Panc1 (cell line): ENCODE measurements at regions not wholly inside any gene's neighbourhood (a gene's known extent, or its start where the extent isn't known, plus 50 kb on each side); places are given as distances from the start of the nearest gene placed in this dataset.

Experiments
- ATAC-seq: fragments of 200-7000 bp; cut with Tn5 transposase; 2 replicates; pipeline ENCODE4 v1.9.1; 2020; ENCODE audit warnings: mild to moderate bottlenecking, moderate library complexity
- BruUV-seq: library from RNA; stranded (reverse); fragments of 400-500 nt; replicated peaks from 2 replicates; lab custom pipeline; 2021; lab: Mats Ljungman, UMichigan
- CTCF ChIA-PET: fragments of 300-600 bp; sonication (Branson Sonifier 250); formaldehyde crosslinking; loops from one replicate; lab custom pipeline; 2022; ENCODE audit warnings: antibody characterized with exemption; lab: Charles Lee
- POLR2A ChIA-PET: fragments of 300-600 bp; sonication (Branson Sonifier 250); formaldehyde crosslinking; loops from one replicate; lab custom pipeline; 2022; ENCODE audit warnings: antibody characterized with exemption; lab: Charles Lee
- DNase-seq: peaks from one replicate; pipeline ENCODE4 v3.0.0-alpha.2; 2010; ENCODE audit warnings: low read depth, low spot score
- H3K27ac ChIP-seq: 2 replicates; pipeline ENCODE4 v1.5.1; 2011; ENCODE audit warnings: mild to moderate bottlenecking, low read length, inconsistent platforms
- H3K27me3 ChIP-seq: fragments of 200-500 bp; sonication (Bioruptor generic); 2 replicates; pipeline ENCODE4 v1.6.0; 2014; ENCODE audit warnings: low read length, inconsistent platforms; ENCODE audit not compliant: control insufficient read depth, insufficient read depth
- H3K36me3 ChIP-seq: fragments of 200-500 bp; sonication (Bioruptor generic); 2 replicates; pipeline ENCODE4 v1.5.1; 2014; ENCODE audit warnings: inconsistent platforms, mild to moderate bottlenecking, low read length, moderate library complexity; ENCODE audit not compliant: control insufficient read depth, insufficient read depth
- H3K4me1 ChIP-seq: 2 replicates; pipeline ENCODE4 v1.5.1; 2011; ENCODE audit warnings: inconsistent platforms, mild to moderate bottlenecking, low read length, moderate library complexity; ENCODE audit not compliant: control insufficient read depth, insufficient read depth
- H3K4me3 ChIP-seq, 2 experiments: 2 replicates each; pipeline ENCODE4 v1.5.1; 2011 to 2012; ENCODE audit warnings: low read depth in 2 of 2, low read length in 2 of 2, mild to moderate bottlenecking in 2 of 2, inconsistent platforms in 1 of 2, moderate library complexity in 1 of 2
- H3K9me3 ChIP-seq: fragments of 200-500 bp; sonication (Bioruptor generic); 2 replicates; pipeline ENCODE4 v1.5.1; 2014; ENCODE audit warnings: low read depth, mild to moderate bottlenecking, inconsistent platforms, low read length, moderate library complexity; ENCODE audit not compliant: control insufficient read depth, insufficient read depth
- POLR2AphosphoS5 ChIP-seq: IDR thresholded peaks from 2 replicates; pipeline ENCODE4 v1.6.1; 2012; ENCODE audit warnings: mild to moderate bottlenecking, low read depth, low read length, moderate library complexity
- SIN3A ChIP-seq: IDR thresholded peaks from 2 replicates; pipeline ENCODE4 v1.6.1; 2012; ENCODE audit warnings: low read depth, mild to moderate bottlenecking, low read length, moderate library complexity, borderline replicate concordance; ENCODE audit not compliant: insufficient read depth
- TCF7L2 ChIP-seq: IDR thresholded peaks from 2 replicates; pipeline ENCODE4 v1.6.1; 2011; ENCODE audit warnings: mild to moderate bottlenecking, low read depth, low read length, inconsistent platforms
- in situ Hi-C: cut with HindIII; loops from 2 replicates; pipeline ENCODE4 v1.10.0; 2016; ENCODE audit warnings: low sequenced_read_pairs, low pct_unique_long_range_greater_than_20kb
- intact Hi-C: fragments of 100-400 bp; cut with micrococcal nuclease; formaldehyde crosslinking; loops from one replicate; pipeline ENCODE4 v1.10.0; 2022; ENCODE audit not compliant: unreplicated experiment
- TF ChIP-seq, protein P1 (sequence below), 2 experiments: IDR thresholded peaks; 2 replicates each; pipeline ENCODE4 v1.6.1; 2011 to 2012; ENCODE audit warnings: low read depth in 2 of 2, control low read depth in 1 of 2, low read length in 1 of 2, mild to moderate bottlenecking in 1 of 2, moderate library complexity in 1 of 2; ENCODE audit not compliant: insufficient read depth in 1 of 2
- TF ChIP-seq, protein P2 (sequence below): fragments of 450-650 bp; IDR thresholded peaks from 2 replicates; pipeline ENCODE4 v1.5.1; 2017; ENCODE audit warnings: mild to moderate bottlenecking

DNA sequence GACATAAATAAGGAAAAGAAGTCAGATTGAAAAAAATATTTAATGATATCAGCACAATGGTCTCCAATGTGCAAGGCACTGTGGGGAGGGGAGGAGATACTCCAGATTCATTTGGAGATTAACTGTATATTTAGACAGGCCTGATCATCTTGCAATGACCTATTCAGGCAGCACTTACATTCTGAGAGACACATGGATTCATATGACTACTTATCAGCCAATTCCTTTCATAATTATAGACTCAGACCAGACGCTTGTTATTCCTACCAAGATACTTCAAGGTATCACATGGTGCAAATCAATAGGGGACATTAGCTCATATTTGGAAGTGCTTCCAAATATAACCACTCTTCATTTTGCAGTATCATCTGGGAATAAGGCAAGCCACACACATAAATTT, 153.5 kb upstream of the TARS1 start:
- DNase-seq (no peak), ATAC-seq (no peak)
- H3K27ac ChIP-seq: no peak overlapping the region
- no peak overlapping the region for H3K4me3 ChIP-seq
- no TSS peak for BruUV-seq
- CTCF ChIA-PET: no interaction called here
- POLR2A ChIA-PET: no interaction called here
- in situ Hi-C loops: no loop called here
- intact Hi-C loops: no loop called here
- H3K36me3 ChIP-seq: no peaks in the 10 kb centered on the region
- H3K4me1 ChIP-seq: no peaks in the 10 kb centered on the region
- H3K27me3 ChIP-seq: no peaks in the 10 kb centered on the region
- TF ChIP-seq SIN3A: no peak
- TF ChIP-seq TCF7L2: no peak
- TF ChIP-seq, protein P1, sequence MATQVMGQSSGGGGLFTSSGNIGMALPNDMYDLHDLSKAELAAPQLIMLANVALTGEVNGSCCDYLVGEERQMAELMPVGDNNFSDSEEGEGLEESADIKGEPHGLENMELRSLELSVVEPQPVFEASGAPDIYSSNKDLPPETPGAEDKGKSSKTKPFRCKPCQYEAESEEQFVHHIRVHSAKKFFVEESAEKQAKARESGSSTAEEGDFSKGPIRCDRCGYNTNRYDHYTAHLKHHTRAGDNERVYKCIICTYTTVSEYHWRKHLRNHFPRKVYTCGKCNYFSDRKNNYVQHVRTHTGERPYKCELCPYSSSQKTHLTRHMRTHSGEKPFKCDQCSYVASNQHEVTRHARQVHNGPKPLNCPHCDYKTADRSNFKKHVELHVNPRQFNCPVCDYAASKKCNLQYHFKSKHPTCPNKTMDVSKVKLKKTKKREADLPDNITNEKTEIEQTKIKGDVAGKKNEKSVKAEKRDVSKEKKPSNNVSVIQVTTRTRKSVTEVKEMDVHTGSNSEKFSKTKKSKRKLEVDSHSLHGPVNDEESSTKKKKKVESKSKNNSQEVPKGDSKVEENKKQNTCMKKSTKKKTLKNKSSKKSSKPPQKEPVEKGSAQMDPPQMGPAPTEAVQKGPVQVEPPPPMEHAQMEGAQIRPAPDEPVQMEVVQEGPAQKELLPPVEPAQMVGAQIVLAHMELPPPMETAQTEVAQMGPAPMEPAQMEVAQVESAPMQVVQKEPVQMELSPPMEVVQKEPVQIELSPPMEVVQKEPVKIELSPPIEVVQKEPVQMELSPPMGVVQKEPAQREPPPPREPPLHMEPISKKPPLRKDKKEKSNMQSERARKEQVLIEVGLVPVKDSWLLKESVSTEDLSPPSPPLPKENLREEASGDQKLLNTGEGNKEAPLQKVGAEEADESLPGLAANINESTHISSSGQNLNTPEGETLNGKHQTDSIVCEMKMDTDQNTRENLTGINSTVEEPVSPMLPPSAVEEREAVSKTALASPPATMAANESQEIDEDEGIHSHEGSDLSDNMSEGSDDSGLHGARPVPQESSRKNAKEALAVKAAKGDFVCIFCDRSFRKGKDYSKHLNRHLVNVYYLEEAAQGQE (IDR thresholded peaks at IDR 0.05; ENCODE audit: insufficient read depth in 1 of 2, low read depth in 2 of 2, low read length in 1 of 2): no peak
- TF ChIP-seq POLR2AphosphoS5: no peak
- TF ChIP-seq, protein P2, sequence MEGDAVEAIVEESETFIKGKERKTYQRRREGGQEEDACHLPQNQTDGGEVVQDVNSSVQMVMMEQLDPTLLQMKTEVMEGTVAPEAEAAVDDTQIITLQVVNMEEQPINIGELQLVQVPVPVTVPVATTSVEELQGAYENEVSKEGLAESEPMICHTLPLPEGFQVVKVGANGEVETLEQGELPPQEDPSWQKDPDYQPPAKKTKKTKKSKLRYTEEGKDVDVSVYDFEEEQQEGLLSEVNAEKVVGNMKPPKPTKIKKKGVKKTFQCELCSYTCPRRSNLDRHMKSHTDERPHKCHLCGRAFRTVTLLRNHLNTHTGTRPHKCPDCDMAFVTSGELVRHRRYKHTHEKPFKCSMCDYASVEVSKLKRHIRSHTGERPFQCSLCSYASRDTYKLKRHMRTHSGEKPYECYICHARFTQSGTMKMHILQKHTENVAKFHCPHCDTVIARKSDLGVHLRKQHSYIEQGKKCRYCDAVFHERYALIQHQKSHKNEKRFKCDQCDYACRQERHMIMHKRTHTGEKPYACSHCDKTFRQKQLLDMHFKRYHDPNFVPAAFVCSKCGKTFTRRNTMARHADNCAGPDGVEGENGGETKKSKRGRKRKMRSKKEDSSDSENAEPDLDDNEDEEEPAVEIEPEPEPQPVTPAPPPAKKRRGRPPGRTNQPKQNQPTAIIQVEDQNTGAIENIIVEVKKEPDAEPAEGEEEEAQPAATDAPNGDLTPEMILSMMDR: no peak
- no peaks in the 10 kb centered on the region for H3K9me3 ChIP-seq

DNA sequence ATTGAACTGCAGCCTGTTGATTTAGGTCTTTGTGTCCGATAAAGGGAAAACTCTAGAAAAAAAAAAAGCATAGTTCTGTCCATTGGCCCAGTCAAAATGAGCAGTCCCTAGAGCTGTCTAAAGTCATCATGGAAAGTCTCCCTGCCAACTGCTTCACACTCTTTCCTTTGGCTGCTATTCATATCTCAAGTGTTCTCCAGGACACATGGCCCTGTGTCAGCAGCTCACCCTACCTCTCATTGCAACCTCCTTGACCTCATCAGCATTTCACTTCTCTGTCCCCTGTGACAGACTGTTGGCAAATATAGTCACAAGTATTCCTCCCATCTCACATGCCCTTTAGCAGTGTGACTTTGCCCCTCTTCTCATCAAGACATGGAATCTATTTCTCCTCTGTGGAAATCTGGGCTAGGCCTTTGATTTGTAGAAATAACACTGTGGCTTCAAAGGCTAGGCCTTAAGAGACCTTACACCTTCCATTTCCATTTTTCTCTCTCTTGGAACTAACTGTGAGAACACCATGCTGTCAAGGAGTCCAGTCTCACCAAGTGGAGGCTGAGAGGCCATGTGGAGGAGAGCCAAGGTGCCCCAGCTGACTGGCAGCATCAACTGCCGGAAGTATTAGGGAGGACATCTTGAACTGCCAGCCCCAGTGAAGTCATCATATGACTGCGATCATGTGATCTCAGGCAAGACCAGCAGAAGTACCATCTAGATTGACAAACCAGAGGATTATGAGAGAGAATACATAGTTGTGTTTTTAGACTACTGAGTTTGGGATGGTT, 149.4 kb upstream of the TARS1 start:
- DNase-seq (no peak), ATAC-seq (no peak)
- Histone ChIP-seq H3K4me1 (no peaks in the 10 kb centered on the region), H3K27ac (no peak overlapping the region), H3K36me3 (no peaks in the 10 kb centered on the region), H3K9me3 (no peaks in the 10 kb centered on the region), H3K27me3 (no peaks in the 10 kb centered on the region), H3K4me3 (no peak overlapping the region)
- POLR2A ChIA-PET: no interaction called here
- BruUV-seq: no TSS peak
- intact Hi-C loops (no loop called here), in situ Hi-C loops (no loop called here)
- TF ChIP-seq, protein P1 (IDR thresholded peaks at IDR 0.05; ENCODE audit: insufficient read depth in 1 of 2, low read depth in 2 of 2, low read length in 1 of 2): no peak
- TF ChIP-seq POLR2AphosphoS5 (no peak), SIN3A (no peak), TCF7L2 (no peak)
- TF ChIP-seq, protein P2: no peak
- CTCF ChIA-PET: no interaction called here
